ENCODE measurements at regions not wholly inside any gene's neighbourhood (a gene's known extent, or its start where the extent isn't known, plus 50 kb on each side); places are given as distances from the start of the nearest gene placed in this dataset.

DNA sequence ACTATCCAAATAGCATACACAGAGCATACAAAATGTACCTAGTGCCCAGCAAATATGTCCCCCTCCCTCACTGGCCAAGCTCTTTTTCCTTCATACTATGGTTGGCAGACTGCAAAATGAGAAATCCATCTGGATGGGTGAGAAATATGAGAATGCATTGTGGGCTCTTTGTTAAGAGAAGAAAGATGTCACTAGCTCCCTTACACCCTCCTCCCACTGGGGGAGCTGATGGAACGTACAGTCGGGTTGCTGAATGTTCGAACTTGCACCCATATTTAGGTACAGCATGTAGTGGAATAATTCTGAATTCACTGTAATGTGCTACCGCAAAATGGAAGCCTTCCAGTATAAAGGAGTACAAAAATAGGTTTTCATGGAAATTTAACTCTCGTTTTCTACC lies 377.4 kb downstream of the GRIN2B start (continued):
- TF ChIP-seq, protein P1, sequence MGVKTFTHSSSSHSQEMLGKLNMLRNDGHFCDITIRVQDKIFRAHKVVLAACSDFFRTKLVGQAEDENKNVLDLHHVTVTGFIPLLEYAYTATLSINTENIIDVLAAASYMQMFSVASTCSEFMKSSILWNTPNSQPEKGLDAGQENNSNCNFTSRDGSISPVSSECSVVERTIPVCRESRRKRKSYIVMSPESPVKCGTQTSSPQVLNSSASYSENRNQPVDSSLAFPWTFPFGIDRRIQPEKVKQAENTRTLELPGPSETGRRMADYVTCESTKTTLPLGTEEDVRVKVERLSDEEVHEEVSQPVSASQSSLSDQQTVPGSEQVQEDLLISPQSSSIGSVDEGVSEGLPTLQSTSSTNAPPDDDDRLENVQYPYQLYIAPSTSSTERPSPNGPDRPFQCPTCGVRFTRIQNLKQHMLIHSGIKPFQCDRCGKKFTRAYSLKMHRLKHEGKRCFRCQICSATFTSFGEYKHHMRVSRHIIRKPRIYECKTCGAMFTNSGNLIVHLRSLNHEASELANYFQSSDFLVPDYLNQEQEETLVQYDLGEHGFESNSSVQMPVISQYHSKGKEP (CRISPR knock-in tag; IDR thresholded peaks at IDR 0.05) = no peak
- TF ChIP-seq ZFP37 (CRISPR knock-in tag; IDR thresholded peaks at IDR 0.05; ENCODE audit: borderline replicate concordance) = no peak
- no peak for TF ChIP-seq ZFP62 (CRISPR knock-in tag; IDR thresholded peaks at IDR 0.05)
- no peak for TF ChIP-seq ZNF674 (CRISPR knock-in tag; IDR thresholded peaks at IDR 0.05; ENCODE audit: low read depth)
- TF ChIP-seq, protein P2, sequence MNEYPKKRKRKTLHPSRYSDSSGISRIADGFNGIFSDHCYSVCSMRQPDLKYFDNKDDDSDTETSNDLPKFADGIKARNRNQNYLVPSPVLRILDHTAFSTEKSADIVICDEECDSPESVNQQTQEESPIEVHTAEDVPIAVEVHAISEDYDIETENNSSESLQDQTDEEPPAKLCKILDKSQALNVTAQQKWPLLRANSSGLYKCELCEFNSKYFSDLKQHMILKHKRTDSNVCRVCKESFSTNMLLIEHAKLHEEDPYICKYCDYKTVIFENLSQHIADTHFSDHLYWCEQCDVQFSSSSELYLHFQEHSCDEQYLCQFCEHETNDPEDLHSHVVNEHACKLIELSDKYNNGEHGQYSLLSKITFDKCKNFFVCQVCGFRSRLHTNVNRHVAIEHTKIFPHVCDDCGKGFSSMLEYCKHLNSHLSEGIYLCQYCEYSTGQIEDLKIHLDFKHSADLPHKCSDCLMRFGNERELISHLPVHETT (CRISPR knock-in tag; conservative IDR thresholded peaks at IDR 0.05) = no peak

DNA sequence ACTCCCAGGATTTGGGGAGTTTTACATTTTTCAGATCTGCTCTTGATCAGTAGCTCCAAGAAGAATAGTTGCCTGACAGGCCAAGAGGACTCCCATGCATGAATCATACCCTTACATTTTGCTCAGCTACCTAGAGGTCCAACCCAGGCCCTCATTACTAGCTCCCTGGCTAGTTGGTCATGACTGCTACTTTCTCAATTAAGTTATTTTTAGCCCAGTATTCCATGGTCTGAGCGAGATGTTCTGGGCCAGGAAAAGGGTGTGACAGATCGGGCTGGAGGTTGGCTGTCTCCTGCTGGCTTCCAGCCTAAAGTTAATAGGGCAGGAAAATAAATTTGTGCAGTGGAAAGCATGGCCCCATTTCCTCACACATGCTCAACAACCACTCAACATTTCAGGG lies 379.2 kb downstream of the GRIN2B start:
- H3K79me2 ChIP-seq (ENCODE audit: insufficient read depth, low read length) = no peaks in the 10 kb centered on the region
- intact Hi-C loops (cut with micrococcal nuclease; ENCODE audit: unreplicated experiment) = no loop called here
- H2AFZ ChIP-seq (ENCODE audit: low read length) = no peak overlapping the region
- H3K9me3 ChIP-seq (ENCODE audit: low read length) = peaks cover 8% of the 10 kb centered on the region
- H3K4me1 ChIP-seq (ENCODE audit: insufficient read depth, low read length) = no peaks in the 10 kb centered on the region
- CTCF ChIA-PET (ENCODE audit: low intra/inter-chr PET ratio, low total read pairs) = no interaction called here
- DNase-seq (ENCODE audit: low spot score) (no peak), ATAC-seq (no peak), FAIRE-seq (no peak)
- no peaks in the 10 kb centered on the region for H3K27me3 ChIP-seq (ENCODE audit: control insufficient read depth in 1 of 2, insufficient read depth in 2 of 2, low read length in 2 of 2)
- H3K36me3 ChIP-seq (replicated peaks in 1 of 2; ENCODE audit: control insufficient read depth in 1 of 2, insufficient read depth in 2 of 2, low read length in 2 of 2) = no peaks in the 10 kb centered on the region
- H4K20me1 ChIP-seq (ENCODE audit: insufficient read depth, low read length) = no peaks in the 10 kb centered on the region
- no peak overlapping the region for H3K9ac ChIP-seq (ENCODE audit: insufficient read depth, low read depth, low read length)
- POLR2A ChIA-PET = no interaction called here
- BruUV-seq (replicated peaks) = no TSS peak
- WGBS (ENCODE audit: low lambda C conversion rate) = 0% methylated on average over 2 of the region's 2 CpGs
- H3K27ac ChIP-seq (ENCODE audit: extremely low read length, insufficient read depth, low read length) = no peak overlapping the region
- no peak overlapping the region for H3K4me3 ChIP-seq (replicated peaks in 1 of 3; ENCODE audit: insufficient read depth in 1 of 3, low read depth in 2 of 3, low read length in 3 of 3)
- no peak overlapping the region for H3K4me2 ChIP-seq (ENCODE audit: low read depth, low read length)
- TF ChIP-seq, protein P3, sequence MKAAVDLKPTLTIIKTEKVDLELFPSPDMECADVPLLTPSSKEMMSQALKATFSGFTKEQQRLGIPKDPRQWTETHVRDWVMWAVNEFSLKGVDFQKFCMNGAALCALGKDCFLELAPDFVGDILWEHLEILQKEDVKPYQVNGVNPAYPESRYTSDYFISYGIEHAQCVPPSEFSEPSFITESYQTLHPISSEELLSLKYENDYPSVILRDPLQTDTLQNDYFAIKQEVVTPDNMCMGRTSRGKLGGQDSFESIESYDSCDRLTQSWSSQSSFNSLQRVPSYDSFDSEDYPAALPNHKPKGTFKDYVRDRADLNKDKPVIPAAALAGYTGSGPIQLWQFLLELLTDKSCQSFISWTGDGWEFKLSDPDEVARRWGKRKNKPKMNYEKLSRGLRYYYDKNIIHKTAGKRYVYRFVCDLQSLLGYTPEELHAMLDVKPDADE (CRISPR knock-in tag; IDR thresholded peaks at IDR 0.05) = no peak
- TF ChIP-seq SRY (CRISPR knock-in tag; IDR thresholded peaks at IDR 0.05) (no peak), HNRNPH1 (optimal IDR thresholded peaks at IDR 0.05; ENCODE audit: low read depth, low read length) (no peak), GTF3A (CRISPR knock-in tag; conservative IDR thresholded peaks at IDR 0.05) (no peak)
- TF ChIP-seq, protein P4, sequence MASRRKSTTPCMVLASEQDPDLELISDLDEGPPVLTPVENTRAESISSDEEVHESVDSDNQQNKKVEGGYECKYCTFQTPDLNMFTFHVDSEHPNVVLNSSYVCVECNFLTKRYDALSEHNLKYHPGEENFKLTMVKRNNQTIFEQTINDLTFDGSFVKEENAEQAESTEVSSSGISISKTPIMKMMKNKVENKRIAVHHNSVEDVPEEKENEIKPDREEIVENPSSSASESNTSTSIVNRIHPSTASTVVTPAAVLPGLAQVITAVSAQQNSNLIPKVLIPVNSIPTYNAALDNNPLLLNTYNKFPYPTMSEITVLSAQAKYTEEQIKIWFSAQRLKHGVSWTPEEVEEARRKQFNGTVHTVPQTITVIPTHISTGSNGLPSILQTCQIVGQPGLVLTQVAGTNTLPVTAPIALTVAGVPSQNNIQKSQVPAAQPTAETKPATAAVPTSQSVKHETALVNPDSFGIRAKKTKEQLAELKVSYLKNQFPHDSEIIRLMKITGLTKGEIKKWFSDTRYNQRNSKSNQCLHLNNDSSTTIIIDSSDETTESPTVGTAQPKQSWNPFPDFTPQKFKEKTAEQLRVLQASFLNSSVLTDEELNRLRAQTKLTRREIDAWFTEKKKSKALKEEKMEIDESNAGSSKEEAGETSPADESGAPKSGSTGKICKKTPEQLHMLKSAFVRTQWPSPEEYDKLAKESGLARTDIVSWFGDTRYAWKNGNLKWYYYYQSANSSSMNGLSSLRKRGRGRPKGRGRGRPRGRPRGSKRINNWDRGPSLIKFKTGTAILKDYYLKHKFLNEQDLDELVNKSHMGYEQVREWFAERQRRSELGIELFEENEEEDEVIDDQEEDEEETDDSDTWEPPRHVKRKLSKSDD (CRISPR knock-in tag; IDR thresholded peaks at IDR 0.05; ENCODE audit: low read depth) = no peak
- in situ Hi-C loops (cut with HindIII; ENCODE audit: extremely low pct_ligation_motif_present, low pct_unique_long_range_greater_than_20kb) = no loop called here

Measured in HepG2 (cell line).